SK-N-MC (cell line): ENCODE measurements at regions not wholly inside any gene's neighbourhood (a gene's known extent, or its start where the extent isn't known, plus 50 kb on each side); places are given as distances from the start of the nearest gene placed in this dataset.

ENCODE experiments used
- EZH2 ChIP-seq: fragments of 200-600 bp; sonication (generic); IDR thresholded peaks from one replicate; pipeline ENCODE4 v1.6.1; 2017; ENCODE audit warnings: antibody characterized with exemption
- POLR2AphosphoS5 ChIP-seq: IDR thresholded peaks from 2 replicates; pipeline ENCODE4 v1.6.1; 2012; ENCODE audit warnings: mild to moderate bottlenecking, low read depth, low read length, borderline replicate concordance

- TF ChIP-seq POLR2AphosphoS5 (no peak), EZH2 (no peak)
These were observed 144.4 kb upstream of the EXOC2 start for GRCh38 chr6:837380-837779.
